GM21576 (cell line): ENCODE measurements at regions not wholly inside any gene's neighbourhood (a gene's known extent, or its start where the extent isn't known, plus 50 kb on each side); places are given as distances from the start of the nearest gene placed in this dataset.

Source experiments
- ATAC-seq: cut with Tn5 transposase; IDR thresholded peaks from one replicate; pipeline ENCODE4 v1.9.1; 2021; ENCODE audit warnings: mild to moderate bottlenecking, moderate library complexity; ENCODE audit not compliant: unreplicated experiment

DNA sequence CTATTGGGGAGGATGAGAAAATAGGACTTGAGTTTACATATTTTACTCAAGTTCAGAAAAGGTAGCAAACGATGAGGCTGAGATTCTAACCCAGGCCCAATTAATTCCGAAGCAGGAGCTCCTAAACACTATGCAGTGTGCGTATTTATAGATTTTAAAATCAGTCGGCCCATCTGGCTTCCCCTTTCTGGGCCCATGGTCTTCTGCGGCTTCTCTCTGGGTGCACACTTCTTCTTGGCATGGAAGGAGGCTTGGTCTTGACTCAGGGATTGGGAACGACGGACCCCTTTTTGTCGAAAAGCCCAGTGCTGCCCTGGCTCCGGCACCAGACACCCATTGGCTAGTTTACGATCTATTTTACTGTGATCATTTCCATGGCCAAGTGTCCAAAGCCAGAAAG is 1433.8 kb downstream of the BRD1 start:
- no peak for ATAC-seq

- ATAC-seq = no peak
Observed at GRCh38 chr22:48393041-48393370, 1434.7 kb downstream of the BRD1 start.

DNA sequence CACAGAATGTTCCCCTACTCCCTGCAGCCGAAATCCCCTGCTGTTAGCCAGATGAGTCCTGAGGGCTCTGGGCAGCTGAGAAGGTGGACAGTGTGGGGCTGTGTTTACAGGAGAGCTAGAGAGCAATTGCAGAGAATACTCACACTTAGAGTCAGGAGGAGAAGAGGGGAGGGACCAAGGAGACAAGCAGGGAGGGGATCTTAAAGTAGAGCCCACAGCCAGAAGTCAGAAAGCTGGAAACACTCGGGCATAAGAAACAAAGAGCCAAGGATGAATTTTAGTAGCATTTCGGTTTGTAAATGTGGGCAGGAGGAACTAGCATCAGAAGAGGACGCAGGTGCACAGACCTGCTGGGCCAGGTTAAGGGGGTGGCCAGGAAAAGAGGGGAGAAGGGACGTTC is 1435.9 kb downstream of the BRD1 start:
- no peak for ATAC-seq

- no peak for ATAC-seq
Observed at GRCh38 chr22:48391171-48391711, 1436.4 kb downstream of the BRD1 start.

GRCh38 chr22:48389916-48390315 is 1437.8 kb downstream of the BRD1 start:
- no peak for ATAC-seq

- ATAC-seq = no peak
Observed at GRCh38 chr22:48382197-48382596, 1445.5 kb downstream of the BRD1 start.

DNA sequence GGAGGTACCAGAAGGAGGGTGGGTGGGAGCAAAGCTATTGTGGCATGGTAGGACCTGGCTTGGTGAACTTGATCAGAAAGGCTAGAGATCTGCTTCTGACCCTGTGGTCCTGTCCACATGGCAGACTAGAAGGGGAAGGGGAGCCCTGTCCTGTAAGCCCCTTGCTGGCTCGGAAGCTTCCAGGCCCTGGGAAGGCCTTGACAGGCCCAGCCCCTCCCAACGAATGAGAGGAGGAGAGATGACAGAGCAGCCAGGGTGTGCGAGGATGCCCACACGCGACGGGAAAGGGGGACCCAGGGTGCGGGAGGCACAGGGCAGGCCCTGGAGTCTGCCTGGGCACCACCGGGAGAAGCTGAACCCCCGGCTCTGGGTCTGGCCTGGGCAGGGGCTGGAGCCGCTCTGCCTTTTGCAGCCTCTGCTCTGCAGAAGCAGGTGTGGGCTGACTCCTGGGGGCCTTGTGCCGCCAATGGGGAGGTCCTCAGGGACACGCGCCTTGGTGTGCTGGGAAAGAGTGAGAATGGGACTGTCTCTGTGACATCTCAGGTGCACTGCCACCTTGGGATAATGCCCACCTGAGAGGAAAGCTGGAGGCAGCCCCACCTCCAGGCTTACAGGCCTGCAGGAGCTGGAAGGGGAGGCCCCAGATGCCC is 1447.5 kb downstream of the BRD1 start:
- ATAC-seq = no peak

GRCh38 chr22:48379371-48379770 is 1448.3 kb downstream of the BRD1 start:
- no peak for ATAC-seq

GRCh38 chr22:48378673-48379072 is 1449.0 kb downstream of the BRD1 start:
- ATAC-seq = no peak

DNA sequence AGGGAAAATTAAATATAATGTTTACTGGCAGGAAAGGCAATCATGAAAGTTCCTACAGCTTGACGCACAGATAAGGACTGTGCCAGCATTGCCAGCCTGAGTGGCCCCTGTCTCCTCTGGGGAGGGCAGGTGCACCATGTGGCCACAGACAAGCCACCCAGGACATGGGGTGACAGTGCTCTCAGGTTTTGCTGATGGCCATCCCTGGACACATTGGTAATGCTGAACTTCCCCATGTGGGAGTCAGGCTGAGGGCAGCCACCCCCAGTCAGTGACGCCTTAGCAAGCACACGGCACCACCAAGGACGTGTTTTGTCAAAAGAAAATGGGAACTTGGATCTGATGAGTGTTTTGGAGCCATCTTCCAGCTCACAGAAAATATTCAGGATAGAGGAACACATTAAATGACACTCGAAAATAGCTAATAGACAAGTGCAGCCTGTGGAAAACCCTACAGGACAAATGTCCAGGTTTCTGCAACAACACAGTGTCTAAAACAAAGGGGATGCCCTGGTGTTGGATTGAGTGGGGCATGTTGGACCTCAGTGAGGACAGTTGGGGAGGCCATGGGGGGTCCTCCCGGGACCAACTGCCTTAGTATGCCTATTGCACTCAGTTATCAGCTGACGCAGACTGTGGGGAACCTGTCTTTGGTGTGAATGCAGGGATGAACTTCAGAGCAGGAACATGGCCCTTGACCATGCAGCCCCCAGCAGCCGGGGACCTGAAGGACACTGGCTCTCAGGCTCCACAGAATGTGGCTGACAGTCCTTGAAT is 1450.5 kb downstream of the BRD1 start:
- ATAC-seq = no peak

- no peak for ATAC-seq
Observed at GRCh38 chr22:48376428-48376827, 1451.2 kb downstream of the BRD1 start.

- no peak for ATAC-seq
Observed at GRCh38 chr22:48373626-48374173, 1454.0 kb downstream of the BRD1 start.

GRCh38 chr22:48372390-48372789 is 1455.3 kb downstream of the BRD1 start:
- ATAC-seq = no peak

DNA sequence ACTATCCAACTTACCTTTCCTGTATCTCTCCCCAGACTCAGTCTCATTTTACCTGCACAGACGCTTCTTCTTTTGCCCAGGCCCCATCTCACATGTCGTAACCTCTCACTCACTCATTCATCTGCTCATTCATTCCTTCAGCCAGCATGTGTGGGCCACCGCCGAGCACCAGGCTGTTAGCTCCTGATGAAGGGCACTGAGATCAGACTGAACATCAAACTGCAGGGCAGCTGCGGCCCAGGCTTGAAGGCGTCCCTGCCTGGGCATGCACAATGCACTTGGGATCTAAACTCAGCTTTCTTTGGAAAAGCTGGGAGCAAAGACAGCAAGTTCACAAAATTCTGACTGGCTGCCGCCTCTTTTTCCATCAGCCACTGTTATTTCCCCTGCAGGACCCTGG is 1456.3 kb downstream of the BRD1 start:
- no peak for ATAC-seq

GRCh38 chr22:48370508-48371325 is 1457.0 kb downstream of the BRD1 start:
- no peak for ATAC-seq

- ATAC-seq = no peak
Observed at GRCh38 chr22:48369789-48370507, 1457.7 kb downstream of the BRD1 start.

GRCh38 chr22:48368975-48369525 is 1458.6 kb downstream of the BRD1 start:
- ATAC-seq = no peak

- ATAC-seq = no peak
Observed at GRCh38 chr22:48367731-48368130, 1459.9 kb downstream of the BRD1 start.

DNA sequence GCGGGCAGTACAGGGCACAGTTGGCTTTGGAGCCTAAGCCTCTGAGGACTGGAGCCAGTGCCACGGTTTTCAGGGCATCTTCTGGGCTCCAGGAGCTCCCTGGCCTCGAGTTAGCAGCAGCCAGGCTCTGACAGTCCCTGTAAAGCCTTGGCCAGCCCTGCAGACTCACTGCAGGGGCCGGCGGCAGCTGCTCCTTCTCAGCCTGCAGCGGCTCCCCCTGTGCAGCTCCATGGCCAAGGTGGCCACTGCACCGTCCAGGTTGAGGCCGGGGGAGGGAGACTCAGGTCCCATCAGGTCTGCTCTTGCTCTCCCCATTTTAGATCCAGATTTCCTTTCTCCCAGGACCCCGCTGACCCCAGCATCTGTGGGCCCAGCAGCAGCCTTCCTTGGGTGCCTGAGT is 1461.1 kb downstream of the BRD1 start:
- no peak for ATAC-seq

GRCh38 chr22:48366056-48366455 is 1461.6 kb downstream of the BRD1 start:
- ATAC-seq = no peak
